Transverse colon (tissue), 4 donors: ENCODE measurements at regions not wholly inside any gene's neighbourhood (a gene's known extent, or its start where the extent isn't known, plus 50 kb on each side); places are given as distances from the start of the nearest gene placed in this dataset.

Source experiments
- DNase-seq: peaks from one replicate; pipeline ENCODE4 v3.0.0-alpha.2; 2019
- H3K27ac ChIP-seq, 4 donors: fragments of 200-600 bp; sonication (generic); 2 replicates each; pipeline ENCODE4 v1.5.1; 2016 to 2018; ENCODE audit warnings: inconsistent platforms in 4 of 4
- H3K27me3 ChIP-seq: fragments of 200-600 bp; sonication (generic); 2 replicates; pipeline ENCODE4 v1.5.1; 2017; ENCODE audit warnings: inconsistent platforms
- H3K36me3 ChIP-seq, 4 donors: fragments of 200-600 bp; sonication (generic); 2 replicates each; pipeline ENCODE4 v1.5.1; 2017 to 2019; ENCODE audit warnings: inconsistent platforms in 4 of 4
- H3K4me1 ChIP-seq, 4 donors: fragments of 200-600 bp; sonication (generic); 2 replicates each; pipeline ENCODE4 v1.5.1; 2017 to 2020; ENCODE audit warnings: inconsistent platforms in 4 of 4
- H3K4me3 ChIP-seq, 4 donors: fragments of 200-600 bp; sonication (generic); 1 replicate in 1 of 4; 2 replicates in 3 of 4; pipeline versions ENCODE4 v1.5.1 to v1.6.1; 2017 to 2019; ENCODE audit warnings: inconsistent platforms in 4 of 4
- H3K9me3 ChIP-seq, 2 donors: fragments of 200-600 bp; sonication (generic); 2 replicates each; pipeline ENCODE4 v1.5.1; 2017 to 2019; ENCODE audit warnings: inconsistent platforms in 2 of 2
- EP300 ChIP-seq: sonication (generic); formaldehyde crosslinking; IDR thresholded peaks from one replicate; pipeline ENCODE4 v1.6.1; 2017; ENCODE audit warnings: antibody characterized with exemption, low read depth
- POLR2A ChIP-seq: fragments of 450-650 bp; IDR thresholded peaks from one replicate; pipeline ENCODE4 v1.6.1; 2016; ENCODE audit warnings: antibody characterized with exemption, mild to moderate bottlenecking, moderate library complexity
- POLR2AphosphoS5 ChIP-seq, 3 donors: sonication (generic); formaldehyde crosslinking; IDR thresholded peaks; one replicate each; pipeline ENCODE4 v1.6.1; 2016; ENCODE audit warnings: antibody characterized with exemption in 3 of 3
- WGBS, 2 donors: methylation state at CpG; one replicate each; pipeline ENCODE4 v1.1.5; 2018; ENCODE audit warnings: low coverage in 1 of 2; 5-methylcytosine and 5-hydroxymethylcytosine counted together
- in situ Hi-C, 4 donors: fragments of 200-750 bp; cut with MboI; loops; one replicate each; pipeline versions ENCODE4 v1.15.0 to v1.15.1; 2017; ENCODE audit warnings: low sequenced_read_pairs in 3 of 4, low pct_ligation_motif_present in 1 of 4, low pct_unique_long_range_greater_than_20kb in 1 of 4
- intact Hi-C: fragments of 100-400 bp; cut with DNase I; formaldehyde crosslinking; loops from one replicate; pipeline ENCODE4 v1.15.1; 2023; ENCODE audit warnings: low total_unique reads
- TF ChIP-seq, protein P1 (sequence below), 5 experiments: fragments of 200-600 bp in 3 of 5; fragments of 450-650 bp in 2 of 5; sonication (generic) in 3 of 5; IDR thresholded peaks; 1 replicate in 2 of 5; 2 replicates in 3 of 5; pipeline ENCODE4 v1.5.1; 2016 to 2017; ENCODE audit warnings: antibody characterized with exemption in 5 of 5, inconsistent platforms in 3 of 5, mild to moderate bottlenecking in 2 of 5, moderate library complexity in 1 of 5

DNA sequence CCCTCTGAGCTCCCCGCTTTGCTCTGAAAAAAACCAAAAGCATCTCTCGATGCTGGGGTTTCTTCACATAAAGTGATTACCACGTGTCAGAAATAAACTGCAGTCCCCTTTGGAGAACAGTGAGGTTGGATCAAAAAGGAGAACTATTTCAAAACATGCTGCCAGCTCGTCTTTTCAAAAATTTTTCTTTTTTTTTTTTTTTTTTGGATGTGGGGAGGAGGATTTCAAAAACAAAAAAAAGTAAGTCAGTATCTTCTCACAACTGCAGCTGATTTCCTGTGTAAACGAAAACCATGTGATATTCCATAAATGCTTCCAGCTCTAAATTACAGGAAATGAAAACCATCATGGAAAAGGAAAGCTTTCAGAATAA lies 155.0 kb upstream of the LYZL2 start:
- Histone ChIP-seq H3K27ac (peak overlapping the region; percentile 90 to 95 (median 92)), H3K36me3 (no peaks in the 10 kb centered on the region), H3K27me3 (no peaks in the 10 kb centered on the region), H3K4me1 (peaks cover 8 to 32% (median 18%) of the 10 kb centered on the region in 4 donors), H3K4me3 (peak overlapping the region; percentile 57 to 67 (median 62)), H3K9me3 (no peaks in the 10 kb centered on the region)
- WGBS, 2 donors, result 0 to 3% methylated on average over 3 to 5 of the region's 5 CpGs
- TF ChIP-seq POLR2AphosphoS5 (IDR thresholded peaks at IDR 0.05), result peak in 1 of 3 donors; percentile 6
- TF ChIP-seq, protein P1, sequence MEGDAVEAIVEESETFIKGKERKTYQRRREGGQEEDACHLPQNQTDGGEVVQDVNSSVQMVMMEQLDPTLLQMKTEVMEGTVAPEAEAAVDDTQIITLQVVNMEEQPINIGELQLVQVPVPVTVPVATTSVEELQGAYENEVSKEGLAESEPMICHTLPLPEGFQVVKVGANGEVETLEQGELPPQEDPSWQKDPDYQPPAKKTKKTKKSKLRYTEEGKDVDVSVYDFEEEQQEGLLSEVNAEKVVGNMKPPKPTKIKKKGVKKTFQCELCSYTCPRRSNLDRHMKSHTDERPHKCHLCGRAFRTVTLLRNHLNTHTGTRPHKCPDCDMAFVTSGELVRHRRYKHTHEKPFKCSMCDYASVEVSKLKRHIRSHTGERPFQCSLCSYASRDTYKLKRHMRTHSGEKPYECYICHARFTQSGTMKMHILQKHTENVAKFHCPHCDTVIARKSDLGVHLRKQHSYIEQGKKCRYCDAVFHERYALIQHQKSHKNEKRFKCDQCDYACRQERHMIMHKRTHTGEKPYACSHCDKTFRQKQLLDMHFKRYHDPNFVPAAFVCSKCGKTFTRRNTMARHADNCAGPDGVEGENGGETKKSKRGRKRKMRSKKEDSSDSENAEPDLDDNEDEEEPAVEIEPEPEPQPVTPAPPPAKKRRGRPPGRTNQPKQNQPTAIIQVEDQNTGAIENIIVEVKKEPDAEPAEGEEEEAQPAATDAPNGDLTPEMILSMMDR (IDR thresholded peaks at IDR 0.05), result no peak
- DNase-seq, result no peak
- in situ Hi-C loops (loop anchor here (10.0 to 25.0 kb wide), 4 partner anchors 253 to 1028 kb away; partner anchors contain the start of gene ZNF438 (in 2 of the 4)), intact Hi-C loops (loop anchor here (2.0 to 10.0 kb wide), 3 partner anchors 248 to 536 kb away; partner anchors contain the start of gene ZNF438)

DNA sequence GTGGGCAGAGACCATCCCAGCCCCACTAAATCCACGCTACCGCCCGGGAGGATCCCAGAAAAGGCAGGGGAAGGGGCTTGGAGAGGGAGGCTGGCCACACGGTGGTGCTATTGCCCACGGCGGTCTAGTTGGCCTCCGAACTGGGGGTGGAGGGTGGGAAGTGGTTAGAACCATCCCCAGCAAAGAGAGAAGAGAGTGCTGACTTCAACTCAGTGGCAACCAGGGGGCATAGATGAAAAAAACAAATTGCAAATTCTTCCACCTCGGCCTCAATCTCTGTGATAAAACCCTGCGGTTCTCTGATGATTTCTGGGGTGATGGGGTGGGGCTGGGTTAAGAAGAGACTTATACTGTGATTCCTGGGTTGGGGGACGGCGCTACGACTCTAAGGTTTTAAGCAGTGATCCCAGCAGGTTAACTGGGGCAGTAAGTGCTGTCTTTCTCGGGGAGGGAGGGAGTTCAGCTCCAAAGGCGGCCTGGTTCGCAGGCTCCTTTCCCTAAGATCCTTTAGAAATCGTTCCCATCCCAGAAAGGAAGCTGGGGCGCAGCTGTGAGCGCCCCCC lies 154.5 kb upstream of the LYZL2 start:
- Histone ChIP-seq H3K4me3 (peak overlapping the region in 3 of 4 donors; percentile 57 to 67 (median 59)), H3K36me3 (no peaks in the 10 kb centered on the region), H3K27ac (peak overlapping the region; percentile 90 to 95 (median 92)), H3K9me3 (no peaks in the 10 kb centered on the region), H3K27me3 (no peaks in the 10 kb centered on the region), H3K4me1 (peaks cover 8 to 32% (median 18%) of the 10 kb centered on the region in 4 donors)
- DNase-seq, result peak; percentile 83
- WGBS, 2 donors, result 0 to 8% methylated on average over 9 to 18 of the region's 18 CpGs
- in situ Hi-C loops (loop anchor here (10.0 to 25.0 kb wide), 4 partner anchors 253 to 1028 kb away; partner anchors contain the start of gene ZNF438 (in 2 of the 4)), intact Hi-C loops (loop anchor here (2.0 to 10.0 kb wide), 3 partner anchors 248 to 537 kb away; partner anchors contain the start of gene ZNF438)
- TF ChIP-seq POLR2AphosphoS5 (IDR thresholded peaks at IDR 0.05) (no peak), EP300 (no peak), POLR2A (no peak)
- TF ChIP-seq, protein P1 (IDR thresholded peaks at IDR 0.05), result peak; percentile 77 to 83 (median 82)

DNA sequence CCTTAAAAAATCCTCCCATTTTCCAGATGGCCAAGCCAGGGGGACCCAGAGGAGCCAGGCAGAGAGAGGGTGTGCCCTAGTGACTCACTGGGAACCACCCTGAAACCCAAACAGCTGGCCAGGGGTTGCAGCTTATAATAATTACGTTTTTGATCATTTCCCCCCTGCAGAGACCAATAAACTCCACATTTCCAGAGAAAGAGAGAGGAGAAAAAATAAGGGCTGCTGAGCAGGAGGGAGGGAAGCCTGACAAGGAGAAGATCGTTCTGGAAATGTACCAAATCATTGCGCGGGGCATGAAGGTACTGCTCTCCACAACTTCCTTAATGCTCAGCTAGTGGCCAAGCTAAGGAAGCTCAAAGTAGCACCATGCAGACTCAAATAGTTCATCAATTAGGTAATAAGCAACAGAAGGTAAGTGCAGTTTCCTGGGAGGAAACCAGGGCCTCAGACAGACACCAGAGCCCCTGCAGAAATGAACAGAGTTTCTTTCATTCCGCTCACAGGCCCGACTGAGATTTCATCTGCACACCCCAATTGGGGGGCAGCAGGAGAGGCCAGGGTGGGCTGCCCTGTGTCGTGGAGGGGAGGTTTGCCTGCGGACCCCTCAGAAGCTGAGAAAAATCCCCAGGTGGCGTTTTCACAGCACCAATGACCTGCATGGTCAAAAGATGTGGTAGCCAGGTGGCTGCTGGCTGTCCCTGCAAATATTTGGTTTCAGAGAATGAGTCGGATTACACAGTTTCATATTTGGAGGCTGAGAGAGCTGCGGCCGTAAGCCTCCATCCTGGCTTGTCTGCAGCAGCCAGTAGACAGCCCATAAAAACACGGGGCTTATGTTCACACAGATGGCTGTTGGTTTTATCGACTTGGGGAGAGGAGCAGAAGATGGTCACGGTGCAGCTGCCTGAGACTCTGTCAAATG lies 153.2 kb upstream of the LYZL2 start:
- WGBS, 2 donors, result 26 to 58% methylated on average over 4 to 15 of the region's 15 CpGs
- intact Hi-C loops (loop anchor here (5.0 to 10.0 kb wide), 2 partner anchors 250 to 352 kb away; partner anchors contain the start of gene ZNF438), in situ Hi-C loops (loop anchor here (10.0 to 25.0 kb wide), 4 partner anchors 255 to 1030 kb away; partner anchors contain the start of gene ZNF438 (in 2 of the 4))
- H3K4me1 ChIP-seq, result peaks cover 8 to 32% (median 18%) of the 10 kb centered on the region in 4 donors
- TF ChIP-seq EP300 (no peak), POLR2A (no peak)
- TF ChIP-seq, protein P1 (IDR thresholded peaks at IDR 0.05), result no peak
- no peak for DNase-seq
- H3K4me3 ChIP-seq, result no peak overlapping the region
- no peaks in the 10 kb centered on the region for H3K9me3 ChIP-seq
- no peaks in the 10 kb centered on the region for H3K36me3 ChIP-seq
- no peaks in the 10 kb centered on the region for H3K27me3 ChIP-seq
- peak overlapping the region; percentile 90 to 95 (median 92) for H3K27ac ChIP-seq

DNA sequence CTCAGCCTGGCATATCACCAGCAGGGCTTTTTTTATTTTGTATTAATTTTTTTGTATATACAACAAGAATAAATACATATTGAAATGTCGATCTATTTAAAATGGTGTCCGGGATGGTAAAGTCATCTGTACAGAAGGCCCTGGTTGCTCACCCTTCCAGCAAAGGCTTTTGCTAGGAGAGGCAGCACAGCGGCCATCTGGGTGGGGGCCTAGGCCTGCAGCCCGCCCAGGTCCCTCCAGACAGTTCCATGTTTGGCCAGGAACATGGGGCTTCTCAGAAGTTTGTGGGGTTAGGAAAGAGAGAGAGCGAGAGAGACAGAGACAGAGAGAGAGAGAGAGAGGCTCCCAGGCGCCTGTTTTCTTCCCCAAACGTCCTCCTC lies 152.6 kb upstream of the LYZL2 start:
- H3K4me3 ChIP-seq, result no peak overlapping the region
- in situ Hi-C loops, result loop anchor here (10.0 to 25.0 kb wide), 4 partner anchors 255 to 1030 kb away; partner anchors contain the start of gene ZNF438 (in 2 of the 4)
- peak overlapping the region; percentile 90 to 95 (median 92) for H3K27ac ChIP-seq
- TF ChIP-seq EP300, result no peak
- no peak for TF ChIP-seq POLR2A
- TF ChIP-seq, protein P1 (IDR thresholded peaks at IDR 0.05), result no peak
- TF ChIP-seq POLR2AphosphoS5 (IDR thresholded peaks at IDR 0.05), result no peak
- H3K9me3 ChIP-seq, result no peaks in the 10 kb centered on the region
- intact Hi-C loops, result loop anchor here (5.0 to 10.0 kb wide), 2 partner anchors 250 to 353 kb away; partner anchors contain the start of gene ZNF438
- no peaks in the 10 kb centered on the region for H3K27me3 ChIP-seq
- DNase-seq, result no peak
- 68 to 77% methylated on average over 2 to 7 of the region's 7 CpGs for WGBS, 2 donors
- H3K4me1 ChIP-seq, result peaks cover 8 to 32% (median 18%) of the 10 kb centered on the region in 4 donors
- H3K36me3 ChIP-seq, result no peaks in the 10 kb centered on the region
